ENCODE measurements at regions not wholly inside any gene's neighbourhood (a gene's known extent, or its start where the extent isn't known, plus 50 kb on each side); places are given as distances from the start of the nearest gene placed in this dataset.

- H3K79me2 ChIP-seq (ENCODE audit: control insufficient read depth, insufficient read depth, low read length) = no peaks in the 10 kb centered on the region
- no peaks in the 10 kb centered on the region for H3K9me3 ChIP-seq (replicated peaks; ENCODE audit: control insufficient read depth, insufficient read depth, low read depth, low read length)
- 2% methylated on average over 4 of the region's 4 CpGs for WGBS (ENCODE audit: insufficient coverage, low coverage, missing lambda C conversion rate)
- H2AFZ ChIP-seq (ENCODE audit: low read depth, low read length) = no peak overlapping the region
- FAIRE-seq (no peak), ATAC-seq (no peak), DNase-seq (ENCODE audit: extremely low read depth in 1 of 4, low spot score in 3 of 4) (no peak)
- H3K9ac ChIP-seq (ENCODE audit: insufficient read depth in 1 of 2, low read depth in 2 of 2, low read length in 2 of 2) = no peak overlapping the region
- in situ Hi-C loops (cut with MboI) = no loop called here
- intact Hi-C loops (cut with micrococcal nuclease) = no loop called here
- TF ChIP-seq ZNF444 (CRISPR knock-in tag; IDR thresholded peaks at IDR 0.05) (no peak), ZNF354B (CRISPR knock-in tag; IDR thresholded peaks at IDR 0.05) (no peak), CAMTA2 (CRISPR knock-in tag; conservative IDR thresholded peaks at IDR 0.05) (no peak), SETDB1 (IDR thresholded peaks at IDR 0.05; ENCODE audit: low read length) (no peak), NELFE (IDR thresholded peaks at IDR 0.05; ENCODE audit: insufficient read depth, insufficient read length) (no peak), EP300 (IDR thresholded peaks at IDR 0.05; ENCODE audit: low read length) (no peak), CBFB (CRISPR knock-in tag; IDR thresholded peaks at IDR 0.05) (no peak), MBD2 (IDR thresholded peaks at IDR 0.05; ENCODE audit: borderline replicate concordance, low read depth) (no peak), ZNF197 (CRISPR knock-in tag; IDR thresholded peaks at IDR 0.05; ENCODE audit: low read depth) (no peak), DMBX1 (CRISPR knock-in tag; IDR thresholded peaks at IDR 0.05; ENCODE audit: borderline replicate concordance) (no peak), JUNB (CRISPR knock-in tag; conservative IDR thresholded peaks at IDR 0.05) (no peak), ZNF239 (CRISPR knock-in tag; IDR thresholded peaks at IDR 0.05) (no peak), RBBP5 (IDR thresholded peaks at IDR 0.05; ENCODE audit: borderline replicate concordance, insufficient read depth, low read length, poor library complexity, severe bottlenecking) (no peak), LCOR (CRISPR knock-in tag; IDR thresholded peaks at IDR 0.05) (no peak), TAF7 (tag; IDR thresholded peaks at IDR 0.05) (no peak)
- TF ChIP-seq, protein P1, sequence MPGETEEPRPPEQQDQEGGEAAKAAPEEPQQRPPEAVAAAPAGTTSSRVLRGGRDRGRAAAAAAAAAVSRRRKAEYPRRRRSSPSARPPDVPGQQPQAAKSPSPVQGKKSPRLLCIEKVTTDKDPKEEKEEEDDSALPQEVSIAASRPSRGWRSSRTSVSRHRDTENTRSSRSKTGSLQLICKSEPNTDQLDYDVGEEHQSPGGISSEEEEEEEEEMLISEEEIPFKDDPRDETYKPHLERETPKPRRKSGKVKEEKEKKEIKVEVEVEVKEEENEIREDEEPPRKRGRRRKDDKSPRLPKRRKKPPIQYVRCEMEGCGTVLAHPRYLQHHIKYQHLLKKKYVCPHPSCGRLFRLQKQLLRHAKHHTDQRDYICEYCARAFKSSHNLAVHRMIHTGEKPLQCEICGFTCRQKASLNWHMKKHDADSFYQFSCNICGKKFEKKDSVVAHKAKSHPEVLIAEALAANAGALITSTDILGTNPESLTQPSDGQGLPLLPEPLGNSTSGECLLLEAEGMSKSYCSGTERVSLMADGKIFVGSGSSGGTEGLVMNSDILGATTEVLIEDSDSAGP (CRISPR knock-in tag; IDR thresholded peaks at IDR 0.05) = no peak
- no peaks in the 10 kb centered on the region for H3K9me1 ChIP-seq (ENCODE audit: control insufficient read depth, insufficient read depth, low read length)
- no peak overlapping the region for H3K27ac ChIP-seq (ENCODE audit: extremely low read depth, low read depth, low read length)
- H3K4me2 ChIP-seq (ENCODE audit: insufficient read depth, low read length) = no peak overlapping the region
- no peaks in the 10 kb centered on the region for H3K27me3 ChIP-seq (ENCODE audit: control insufficient read depth in 2 of 2, insufficient read depth in 2 of 2, low read length in 2 of 2)
- H3K4me3 ChIP-seq = no peak overlapping the region
- ChIA-PET POLR2A (no interaction called here), CTCF (ENCODE audit: low intra/inter-chr PET ratio) (no interaction called here)
- no peaks in the 10 kb centered on the region for H4K20me1 ChIP-seq (replicated peaks; ENCODE audit: control insufficient read depth, insufficient read depth, low read length)
- H3K36me3 ChIP-seq (ENCODE audit: control insufficient read depth, insufficient read depth, low read length) = no peaks in the 10 kb centered on the region
- no peaks in the 10 kb centered on the region for H3K4me1 ChIP-seq (replicated peaks in 1 of 2; ENCODE audit: control insufficient read depth in 2 of 2, insufficient read depth in 2 of 2, low read length in 2 of 2)
- BruUV-seq (replicated peaks) = no TSS peak
Measured at GRCh38 chr2:128879161-128879560, 560.5 kb upstream of the HS6ST1 start.
